Astrocyte (in vitro differentiated cells and primary cell): ENCODE measurements at regions not wholly inside any gene's neighbourhood (a gene's known extent, or its start where the extent isn't known, plus 50 kb on each side); places are given as distances from the start of the nearest gene placed in this dataset.

Source experiments
- CTCF ChIP-seq: IDR thresholded peaks from 2 replicates; pipeline ENCODE4 v1.5.1; 2011; ENCODE audit warnings: low read depth, mild to moderate bottlenecking, inconsistent platforms, low read length, moderate library complexity; ENCODE audit not compliant: insufficient read depth
- EZH2 ChIP-seq: IDR thresholded peaks from 2 replicates; pipeline ENCODE4 v1.6.1; 2012; ENCODE audit warnings: mild to moderate bottlenecking, low read length, inconsistent platforms; ENCODE audit not compliant: insufficient read depth

- TF ChIP-seq EZH2 (no peak), CTCF (no peak)
Observed at GRCh38 chr19:28363254-28363653, 849.7 kb downstream of the UQCRFS1 start.
